ENCODE measurements at regions not wholly inside any gene's neighbourhood (a gene's known extent, or its start where the extent isn't known, plus 50 kb on each side); places are given as distances from the start of the nearest gene placed in this dataset.
"Not testable (repeated sequence)": the region's sequence is repeated elsewhere in the genome, so short reads cannot be mapped to it uniquely, and the experiment has no call there.

DNA sequence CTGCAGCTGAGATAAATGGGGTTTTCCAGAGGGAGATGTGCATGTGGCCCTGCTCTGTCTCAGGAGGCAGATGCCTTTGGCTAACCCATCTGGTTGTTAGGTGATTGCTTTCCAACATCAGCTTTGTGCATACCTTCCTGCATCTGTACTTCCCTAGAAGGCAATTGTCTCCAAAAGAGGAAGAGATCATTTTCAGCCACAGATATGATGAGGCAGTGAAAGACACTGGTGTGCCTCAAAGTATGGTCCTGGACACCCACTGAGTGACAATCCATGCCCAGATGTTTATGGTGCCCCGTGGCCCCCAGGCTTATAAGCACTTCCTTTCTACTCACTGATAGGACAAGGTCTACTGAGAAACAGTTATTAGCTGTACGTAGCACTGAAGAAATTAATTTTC is 117.5 kb upstream of the NR2F2 start:
- no peaks in the 10 kb centered on the region for H4K20me1 ChIP-seq (ENCODE audit: control insufficient read depth, extremely low read depth, insufficient read depth, low read length)
- FAIRE-seq (no peak), DNase-seq (ENCODE audit: low read depth, low spot score) (no peak)
- H3K4me1 ChIP-seq (ENCODE audit: control insufficient read depth, extremely low read depth, insufficient read depth, low read length) = no peaks in the 10 kb centered on the region
- dilution Hi-C loops (cut with MboI; ENCODE audit: extremely low pct_ligation_motif_present, low sequenced_read_pairs) = no loop called here
- H3K4me3 ChIP-seq (ENCODE audit: control insufficient read depth in 2 of 3, extremely low read depth in 1 of 3, insufficient read depth in 2 of 3, low read depth in 1 of 3, low read length in 3 of 3) = no peak overlapping the region
- TF ChIP-seq, protein P1, sequence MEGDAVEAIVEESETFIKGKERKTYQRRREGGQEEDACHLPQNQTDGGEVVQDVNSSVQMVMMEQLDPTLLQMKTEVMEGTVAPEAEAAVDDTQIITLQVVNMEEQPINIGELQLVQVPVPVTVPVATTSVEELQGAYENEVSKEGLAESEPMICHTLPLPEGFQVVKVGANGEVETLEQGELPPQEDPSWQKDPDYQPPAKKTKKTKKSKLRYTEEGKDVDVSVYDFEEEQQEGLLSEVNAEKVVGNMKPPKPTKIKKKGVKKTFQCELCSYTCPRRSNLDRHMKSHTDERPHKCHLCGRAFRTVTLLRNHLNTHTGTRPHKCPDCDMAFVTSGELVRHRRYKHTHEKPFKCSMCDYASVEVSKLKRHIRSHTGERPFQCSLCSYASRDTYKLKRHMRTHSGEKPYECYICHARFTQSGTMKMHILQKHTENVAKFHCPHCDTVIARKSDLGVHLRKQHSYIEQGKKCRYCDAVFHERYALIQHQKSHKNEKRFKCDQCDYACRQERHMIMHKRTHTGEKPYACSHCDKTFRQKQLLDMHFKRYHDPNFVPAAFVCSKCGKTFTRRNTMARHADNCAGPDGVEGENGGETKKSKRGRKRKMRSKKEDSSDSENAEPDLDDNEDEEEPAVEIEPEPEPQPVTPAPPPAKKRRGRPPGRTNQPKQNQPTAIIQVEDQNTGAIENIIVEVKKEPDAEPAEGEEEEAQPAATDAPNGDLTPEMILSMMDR (optimal IDR thresholded peaks at IDR 0.05 in 1 of 3, IDR thresholded peaks at IDR 0.05 in 1 of 3, conservative IDR thresholded peaks at IDR 0.05 in 1 of 3; ENCODE audit: extremely low read depth in 1 of 3, insufficient read depth in 2 of 3, low read length in 3 of 3) = no peak
- no peak for TF ChIP-seq EZH2 (IDR thresholded peaks at IDR 0.05; ENCODE audit: low read length)
- H3K27me3 ChIP-seq (ENCODE audit: control insufficient read depth, extremely low read depth, insufficient read depth, low read length) = no peaks in the 10 kb centered on the region
- no peak overlapping the region for H3K9ac ChIP-seq (ENCODE audit: control insufficient read depth, extremely low read depth, insufficient read depth, low read length)
- no peak overlapping the region for H3K4me2 ChIP-seq (ENCODE audit: control insufficient read depth, extremely low read depth, insufficient read depth, low read depth, low read length)
- no peak overlapping the region for H3K27ac ChIP-seq (ENCODE audit: control insufficient read depth, insufficient read depth, low read length)
- no peaks in the 10 kb centered on the region for H3K9me3 ChIP-seq (ENCODE audit: control insufficient read depth, low read depth, low read length)
- no peaks in the 10 kb centered on the region for H3K9me1 ChIP-seq (ENCODE audit: control insufficient read depth, extremely low read depth, insufficient read depth, low read length)
- H3K79me2 ChIP-seq (ENCODE audit: control insufficient read depth, insufficient read depth, low read length) = no peaks in the 10 kb centered on the region
- no peak overlapping the region for H2AFZ ChIP-seq (ENCODE audit: control insufficient read depth, low read length)
- no peaks in the 10 kb centered on the region for H3K36me3 ChIP-seq (ENCODE audit: control insufficient read depth in 2 of 2, extremely low read depth in 1 of 2, insufficient read depth in 2 of 2, low read length in 2 of 2)

DNA sequence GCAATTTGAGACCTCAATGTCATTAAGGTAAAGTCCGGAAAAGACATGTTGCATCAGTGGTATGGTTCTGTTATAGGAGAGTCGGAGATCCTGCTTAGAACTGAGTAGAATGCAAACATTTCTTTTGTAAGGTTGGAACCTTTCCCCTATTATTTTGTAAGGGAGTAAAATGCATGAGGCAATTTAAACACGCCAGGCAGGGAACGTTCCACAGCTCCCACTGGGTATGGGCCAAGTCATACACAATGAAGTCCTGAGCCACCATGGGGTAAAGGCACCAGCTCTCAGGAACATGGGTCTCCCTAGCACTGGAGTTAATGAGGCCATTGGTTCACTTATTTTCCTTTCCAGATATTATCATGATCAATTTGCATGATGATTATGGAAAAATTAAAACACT is 116.6 kb upstream of the NR2F2 start:
- FAIRE-seq = no peak
- no peak for DNase-seq (ENCODE audit: low read depth, low spot score)
- Histone ChIP-seq H3K9me1 (ENCODE audit: control insufficient read depth, extremely low read depth, insufficient read depth, low read length) (no peaks in the 10 kb centered on the region), H3K9me3 (ENCODE audit: control insufficient read depth, low read depth, low read length) (no peaks in the 10 kb centered on the region), H4K20me1 (ENCODE audit: control insufficient read depth, extremely low read depth, insufficient read depth, low read length) (no peaks in the 10 kb centered on the region), H3K9ac (ENCODE audit: control insufficient read depth, extremely low read depth, insufficient read depth, low read length) (no peak overlapping the region), H3K36me3 (ENCODE audit: control insufficient read depth in 2 of 2, extremely low read depth in 1 of 2, insufficient read depth in 2 of 2, low read length in 2 of 2) (no peaks in the 10 kb centered on the region), H3K27me3 (ENCODE audit: control insufficient read depth, extremely low read depth, insufficient read depth, low read length) (no peaks in the 10 kb centered on the region), H3K4me2 (ENCODE audit: control insufficient read depth, extremely low read depth, insufficient read depth, low read depth, low read length) (no peak overlapping the region), H2AFZ (ENCODE audit: control insufficient read depth, low read length) (no peak overlapping the region), H3K4me3 (ENCODE audit: control insufficient read depth in 2 of 3, extremely low read depth in 1 of 3, insufficient read depth in 2 of 3, low read depth in 1 of 3, low read length in 3 of 3) (no peak overlapping the region), H3K27ac (ENCODE audit: control insufficient read depth, insufficient read depth, low read length) (no peak overlapping the region), H3K79me2 (ENCODE audit: control insufficient read depth, insufficient read depth, low read length) (no peaks in the 10 kb centered on the region), H3K4me1 (ENCODE audit: control insufficient read depth, extremely low read depth, insufficient read depth, low read length) (peaks cover 1% of the 10 kb centered on the region)
- dilution Hi-C loops (cut with MboI; ENCODE audit: extremely low pct_ligation_motif_present, low sequenced_read_pairs) = no loop called here
- TF ChIP-seq, protein P1 (optimal IDR thresholded peaks at IDR 0.05 in 1 of 3, IDR thresholded peaks at IDR 0.05 in 1 of 3, conservative IDR thresholded peaks at IDR 0.05 in 1 of 3; ENCODE audit: extremely low read depth in 1 of 3, insufficient read depth in 2 of 3, low read length in 3 of 3) = no peak
- TF ChIP-seq EZH2 (IDR thresholded peaks at IDR 0.05; ENCODE audit: low read length) = no peak

DNA sequence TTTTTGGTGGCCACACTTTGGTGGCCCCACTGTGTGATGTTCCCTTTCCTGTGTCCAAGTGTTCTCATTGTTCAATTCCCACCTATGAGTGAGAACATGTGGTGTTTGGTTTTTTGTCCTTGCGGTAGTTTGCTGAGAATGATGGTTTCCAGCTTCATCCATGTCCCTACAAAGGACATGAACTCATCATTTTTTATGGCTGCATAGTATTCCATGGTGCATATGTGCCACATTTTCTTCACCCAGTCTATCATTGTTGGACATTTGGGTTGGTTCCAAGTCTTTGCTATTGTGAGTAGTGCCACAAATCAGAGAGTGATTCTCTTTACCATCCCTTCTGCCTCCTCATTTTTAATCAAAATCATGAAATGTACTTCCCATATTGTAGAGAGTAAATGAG is 114.0 kb upstream of the NR2F2 start:
- DNase-seq (ENCODE audit: low read depth, low spot score); H3K9ac ChIP-seq (ENCODE audit: control insufficient read depth, extremely low read depth, insufficient read depth, low read length); dilution Hi-C loops (cut with MboI; ENCODE audit: extremely low pct_ligation_motif_present, low sequenced_read_pairs); H3K27me3 ChIP-seq (ENCODE audit: control insufficient read depth, extremely low read depth, insufficient read depth, low read length); FAIRE-seq; H4K20me1 ChIP-seq (ENCODE audit: control insufficient read depth, extremely low read depth, insufficient read depth, low read length); H3K36me3 ChIP-seq (ENCODE audit: control insufficient read depth in 2 of 2, extremely low read depth in 1 of 2, insufficient read depth in 2 of 2, low read length in 2 of 2); H3K4me2 ChIP-seq (ENCODE audit: control insufficient read depth, extremely low read depth, insufficient read depth, low read depth, low read length); H3K79me2 ChIP-seq (ENCODE audit: control insufficient read depth, insufficient read depth, low read length); H2AFZ ChIP-seq (ENCODE audit: control insufficient read depth, low read length); H3K4me1 ChIP-seq (ENCODE audit: control insufficient read depth, extremely low read depth, insufficient read depth, low read length); H3K9me1 ChIP-seq (ENCODE audit: control insufficient read depth, extremely low read depth, insufficient read depth, low read length); H3K9me3 ChIP-seq (ENCODE audit: control insufficient read depth, low read depth, low read length); H3K27ac ChIP-seq (ENCODE audit: control insufficient read depth, insufficient read depth, low read length); H3K4me3 ChIP-seq (ENCODE audit: control insufficient read depth in 2 of 3, extremely low read depth in 1 of 3, insufficient read depth in 2 of 3, low read depth in 1 of 3, low read length in 3 of 3): not testable (repeated sequence)

Measured in keratinocyte (primary cell).